Endothelial cell of umbilical vein (primary cell): ENCODE measurements at regions not wholly inside any gene's neighbourhood (a gene's known extent, or its start where the extent isn't known, plus 50 kb on each side); places are given as distances from the start of the nearest gene placed in this dataset.

Experiments
- CTCF ChIP-seq, 2 donors: IDR thresholded peaks; 1 replicate in 1 of 2; 2 replicates in 1 of 2; pipeline ENCODE4 v1.5.1; 2011; ENCODE audit warnings: low read length in 2 of 2, mild to moderate bottlenecking in 2 of 2, moderate library complexity in 2 of 2, control low read depth in 1 of 2, inconsistent platforms in 1 of 2, low read depth in 1 of 2; ENCODE audit not compliant: insufficient read depth in 1 of 2; ENCODE audit errors: extremely low read depth in 1 of 2
- EZH2 ChIP-seq: IDR thresholded peaks from 2 replicates; pipeline ENCODE4 v1.6.1; 2012; ENCODE audit warnings: borderline replicate concordance, low read depth, mild to moderate bottlenecking, moderate library complexity, low read length, inconsistent platforms; ENCODE audit not compliant: severe bottlenecking
- JUN ChIP-seq: IDR thresholded peaks from 2 replicates; pipeline ENCODE4 v1.6.1; 2011; ENCODE audit warnings: borderline replicate concordance, low read depth; ENCODE audit not compliant: insufficient read length, insufficient read depth
- MAX ChIP-seq: IDR thresholded peaks from 2 replicates; pipeline ENCODE4 v1.6.1; 2011; ENCODE audit not compliant: insufficient read depth, insufficient read length
- MYC ChIP-seq: IDR thresholded peaks from one replicate; pipeline ENCODE4 v1.6.1; 2011; ENCODE audit warnings: mild to moderate bottlenecking, low read depth, low read length
- POLR2A ChIP-seq: IDR thresholded peaks from 2 replicates; pipeline ENCODE4 v1.6.1; 2012; ENCODE audit warnings: low read depth, mild to moderate bottlenecking, control low read depth, low read length
- POLR2AphosphoS5 ChIP-seq: IDR thresholded peaks from 2 replicates; pipeline ENCODE4 v1.6.1; 2012; ENCODE audit warnings: low read depth, mild to moderate bottlenecking, control low read depth, low read length, moderate library complexity; ENCODE audit not compliant: insufficient read depth

- TF ChIP-seq POLR2AphosphoS5 (no peak), CTCF (IDR thresholded peaks at IDR 0.05; ENCODE audit: extremely low read depth in 1 of 2, insufficient read depth in 1 of 2, low read depth in 1 of 2, low read length in 2 of 2) (no peak), JUN (no peak), POLR2A (no peak), EZH2 (no peak), MAX (no peak), MYC (no peak)
Observed at GRCh38 chr20:57066126-57066900, 200.1 kb downstream of the BMP7 start.
